MV-4-11 (cell line): ENCODE measurements at regions not wholly inside any gene's neighbourhood (a gene's known extent, or its start where the extent isn't known, plus 50 kb on each side); places are given as distances from the start of the nearest gene placed in this dataset.

Experiments used
- DNase-seq: peaks from one replicate; lab custom pipeline; 2025; lab: John Stamatoyannopoulos, UW

DNA sequence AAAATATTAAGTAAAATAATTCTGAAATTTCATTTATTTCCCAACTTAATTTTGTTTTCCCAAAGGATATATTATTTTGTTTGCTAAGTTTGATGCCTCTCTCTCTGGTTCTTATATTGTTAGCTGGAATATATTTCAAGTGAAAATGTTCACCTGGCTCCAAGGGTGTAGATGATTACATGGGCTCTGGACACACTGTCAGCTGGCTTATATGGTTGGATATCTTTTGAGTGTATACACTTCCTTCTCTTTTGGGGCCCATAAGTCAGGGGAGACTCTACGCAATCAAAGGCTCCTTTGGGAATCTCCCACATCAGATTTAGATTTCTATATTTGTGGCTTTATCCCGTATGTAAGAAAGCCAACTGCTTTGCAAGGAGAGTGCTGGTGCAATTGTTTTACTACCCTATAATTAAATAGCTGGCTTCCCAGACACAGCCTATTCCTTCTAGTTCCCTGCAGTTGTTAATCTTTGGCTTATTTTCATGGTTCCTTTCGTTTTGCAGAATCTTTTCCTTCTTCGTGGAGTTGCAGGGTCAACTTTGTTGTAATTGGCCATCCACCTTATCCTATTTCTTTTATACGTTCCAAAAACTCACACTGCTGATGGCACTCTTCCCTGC lies 225.7 kb downstream of the DPH6 start:
- no peak for DNase-seq

DNA sequence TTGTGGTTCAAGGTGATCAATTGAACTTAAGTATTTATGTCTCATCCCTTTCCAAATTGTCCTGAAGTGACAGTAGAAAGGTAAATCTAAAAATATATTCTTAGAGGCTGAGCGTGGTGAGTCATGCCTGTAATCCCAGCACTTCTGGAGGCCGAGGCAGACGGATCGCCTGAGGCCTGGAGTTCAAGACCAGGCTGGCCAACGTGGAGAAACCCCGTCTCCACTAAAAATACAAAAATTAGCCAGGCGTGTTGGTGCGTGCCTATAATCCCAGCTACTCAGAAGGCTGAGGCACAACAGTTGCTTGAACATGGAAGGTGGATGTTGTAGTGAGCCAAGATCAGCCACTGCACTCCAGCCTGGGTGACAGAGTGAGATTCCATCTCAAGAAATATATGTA lies 226.6 kb downstream of the DPH6 start:
- no peak for DNase-seq

DNA sequence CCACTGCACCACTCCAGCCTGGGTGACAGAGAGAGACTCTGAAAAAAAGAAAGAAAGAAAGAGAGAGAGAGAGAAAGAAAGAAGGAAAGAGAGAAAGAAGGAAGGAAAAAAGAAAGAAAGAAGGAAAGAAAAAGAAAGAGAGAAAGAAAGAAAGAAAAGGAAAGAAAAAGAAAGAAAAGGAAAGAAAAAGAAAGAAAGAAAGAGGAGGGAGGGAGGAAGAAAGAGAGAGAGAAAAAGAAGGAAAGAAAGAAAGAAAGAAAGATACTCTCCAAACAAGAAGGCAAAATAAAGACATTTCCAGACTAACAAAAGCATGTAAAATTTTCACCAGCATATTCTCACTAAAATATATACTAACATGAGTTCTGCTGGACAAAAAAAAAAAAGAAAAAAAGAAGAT lies 228.7 kb downstream of the DPH6 start:
- DNase-seq, result no peak

DNA sequence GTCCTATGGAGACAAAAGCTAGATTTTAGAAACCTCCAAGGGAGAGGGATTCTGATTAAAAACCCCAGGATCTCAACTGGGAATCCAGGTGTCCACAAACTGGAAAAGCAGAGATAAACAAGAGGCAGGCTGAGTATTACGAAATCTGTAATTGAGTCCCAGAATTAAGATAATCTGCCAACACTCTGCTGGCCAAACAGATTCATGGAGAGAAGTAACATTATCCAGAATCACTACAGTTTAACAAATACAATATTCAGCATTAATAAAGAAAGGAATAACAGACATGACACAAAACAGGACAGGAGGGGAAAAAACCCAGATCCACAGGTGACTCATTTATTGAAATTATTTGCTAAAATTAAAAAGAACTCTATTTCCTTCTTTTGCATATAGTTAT lies 227.2 kb upstream of the NANOGP8 start:
- no peak for DNase-seq

DNA sequence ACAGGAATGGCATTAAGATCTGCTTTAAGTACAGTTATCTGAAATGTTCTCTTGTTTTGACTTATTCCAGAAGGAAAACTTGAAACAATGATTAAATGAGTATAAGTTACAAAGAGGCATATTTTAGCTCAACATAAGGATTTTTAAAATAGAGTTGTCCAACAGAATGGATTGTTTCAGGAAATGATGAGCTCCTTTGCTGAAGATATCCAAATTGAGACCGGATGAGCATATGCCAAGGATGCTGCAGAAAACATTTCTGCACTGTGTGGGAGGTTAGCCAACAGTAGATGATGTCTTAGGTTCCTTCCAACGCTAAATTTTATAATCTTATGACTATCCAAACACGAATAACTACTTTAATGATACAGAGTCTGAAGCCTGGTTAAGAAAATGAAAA lies 226.5 kb upstream of the NANOGP8 start:
- no peak for DNase-seq

DNA sequence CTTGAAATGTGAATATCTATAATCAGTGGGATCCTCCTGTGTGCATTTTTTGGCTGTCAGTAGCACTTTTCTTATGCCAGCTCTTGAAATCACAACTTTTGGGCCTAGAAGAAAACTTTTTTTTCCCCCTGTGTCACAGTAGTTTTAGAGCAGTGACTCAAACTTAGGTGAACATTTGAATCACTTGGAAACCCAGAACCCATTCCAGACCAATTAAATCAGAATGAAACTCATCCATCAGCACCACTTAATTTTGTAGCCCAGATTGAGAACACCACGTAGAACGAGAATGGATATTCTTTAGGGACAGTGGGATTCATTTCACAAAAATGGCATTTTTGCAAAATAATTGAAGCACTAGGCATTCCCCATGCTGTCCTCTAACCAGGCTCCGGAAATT lies 224.8 kb upstream of the NANOGP8 start:
- no peak for DNase-seq

DNA sequence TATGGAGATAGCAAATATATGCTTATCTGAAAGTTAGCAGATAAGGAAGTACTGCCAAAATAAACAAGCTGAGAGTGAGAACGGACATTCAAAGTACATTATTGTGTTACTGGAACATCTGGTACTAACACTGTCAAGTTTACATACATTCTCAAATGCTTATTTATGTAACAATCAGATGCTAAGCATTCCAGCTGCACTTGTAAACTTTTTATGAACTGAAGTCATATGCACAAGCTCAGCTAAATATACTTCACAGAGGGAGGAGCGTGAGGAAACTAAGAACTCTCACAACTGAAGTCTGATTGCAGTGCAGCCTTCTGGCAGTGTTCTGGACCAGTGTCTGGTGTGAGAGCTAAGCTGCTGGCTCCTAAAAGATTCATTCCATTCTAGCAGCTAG lies 223.7 kb upstream of the NANOGP8 start:
- DNase-seq, result no peak

DNA sequence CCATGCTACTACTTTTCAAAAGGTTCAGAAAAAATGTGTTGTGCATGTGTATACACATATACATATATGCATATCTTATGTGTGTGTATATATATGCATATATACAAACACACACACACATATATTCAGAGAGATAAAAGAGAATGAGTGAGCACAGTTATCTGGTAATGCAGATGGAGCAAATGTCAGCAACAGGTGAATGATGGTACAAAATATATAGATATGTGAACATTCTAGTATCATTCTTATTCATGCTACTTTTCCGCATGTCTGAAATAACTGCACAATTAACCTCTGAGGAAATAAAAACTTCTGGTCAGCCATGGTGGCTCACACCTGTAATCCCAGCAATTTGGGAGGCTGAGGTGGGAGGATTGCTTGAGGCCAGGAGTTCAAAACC lies 222.6 kb upstream of the NANOGP8 start:
- DNase-seq, result no peak

DNA sequence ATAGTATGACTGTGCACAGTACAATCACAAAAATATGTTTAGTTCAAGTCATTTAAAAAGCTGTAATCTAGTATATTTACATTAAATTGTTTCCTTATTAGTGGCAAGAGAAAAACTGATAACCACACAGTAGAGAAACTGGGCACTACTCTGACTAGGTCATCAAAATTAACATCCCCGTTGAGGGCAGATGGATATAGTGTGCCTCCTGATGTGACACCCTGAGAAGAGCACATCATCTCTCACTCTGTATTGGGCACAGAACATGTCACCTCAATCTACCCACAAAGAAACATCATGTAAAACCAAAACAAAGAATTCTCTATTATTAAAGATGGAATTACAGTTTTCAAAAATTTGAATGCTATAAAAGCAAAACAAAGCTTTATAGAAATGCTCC lies 221.9 kb upstream of the NANOGP8 start:
- DNase-seq, result no peak

DNA sequence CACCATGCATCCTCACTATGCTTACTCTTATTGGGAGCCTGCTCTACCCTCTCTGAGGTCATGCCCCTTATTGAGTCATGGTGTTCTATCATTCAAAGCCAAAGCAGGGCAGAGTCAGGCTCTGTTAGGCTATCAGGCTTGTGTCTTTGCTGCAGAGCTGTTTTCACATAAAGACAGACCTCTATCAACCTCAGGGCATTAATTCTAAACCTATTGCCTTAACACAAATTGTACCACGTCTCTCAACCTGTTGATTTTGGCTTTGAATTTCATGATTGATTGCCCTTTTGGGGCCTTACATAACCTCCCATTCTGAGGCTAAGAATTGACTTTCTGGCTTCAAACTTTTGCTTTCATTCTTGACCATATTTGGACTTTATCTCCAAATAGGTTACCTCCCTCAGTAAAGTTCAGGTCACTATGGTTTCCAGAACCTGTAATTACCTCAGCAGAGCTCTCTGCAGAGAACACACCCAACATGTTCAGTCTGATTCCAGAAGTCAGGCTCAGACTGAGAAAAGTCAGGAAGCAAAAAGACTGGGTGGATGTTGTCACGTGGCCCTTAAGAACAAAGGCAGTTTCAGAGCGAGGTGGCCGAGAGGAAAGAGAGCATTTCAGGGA lies 221.4 kb upstream of the NANOGP8 start:
- DNase-seq, result no peak

DNA sequence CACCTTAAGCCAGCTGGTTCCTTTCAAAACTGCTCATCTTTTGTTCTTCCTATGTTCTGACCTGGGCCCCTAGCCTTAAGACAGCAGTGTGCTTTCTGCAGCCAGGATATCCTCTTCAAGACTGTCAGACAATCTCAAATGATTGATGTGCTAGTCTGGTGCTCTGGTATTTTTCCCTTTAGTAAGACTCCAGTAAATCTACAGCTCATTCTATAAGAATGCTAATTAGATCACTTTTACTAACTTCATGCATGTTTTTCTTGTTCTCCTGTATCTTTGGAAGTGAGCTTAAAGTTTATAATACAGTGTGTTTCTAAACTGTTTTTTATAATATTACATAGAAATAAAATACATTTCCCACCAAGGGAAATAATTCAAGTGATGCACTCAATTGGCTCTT lies 220.9 kb upstream of the NANOGP8 start:
- DNase-seq, result no peak

DNA sequence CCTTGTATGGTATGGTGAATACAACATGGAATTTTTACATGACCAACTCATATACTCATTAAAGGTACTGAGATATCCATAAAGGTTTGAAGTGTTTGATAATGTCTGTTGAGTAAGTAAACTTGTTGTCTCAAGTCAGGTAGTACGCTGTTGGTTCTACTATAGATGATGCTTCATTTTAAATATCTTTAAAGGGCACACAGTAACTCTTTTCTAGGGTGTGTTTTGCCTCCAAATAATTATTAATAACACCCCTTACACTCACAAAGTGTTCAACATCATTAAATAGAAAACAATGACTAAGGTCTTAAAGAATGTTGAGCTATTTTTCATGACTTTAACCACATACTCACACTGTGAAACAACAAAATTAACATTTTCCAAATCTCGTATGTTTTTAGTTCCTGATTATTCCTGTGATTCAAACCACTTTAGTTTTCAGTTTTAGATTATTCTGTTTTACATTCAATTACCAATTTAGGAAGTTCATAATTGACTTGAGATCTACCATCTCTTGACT lies 220.0 kb upstream of the NANOGP8 start:
- no peak for DNase-seq

DNA sequence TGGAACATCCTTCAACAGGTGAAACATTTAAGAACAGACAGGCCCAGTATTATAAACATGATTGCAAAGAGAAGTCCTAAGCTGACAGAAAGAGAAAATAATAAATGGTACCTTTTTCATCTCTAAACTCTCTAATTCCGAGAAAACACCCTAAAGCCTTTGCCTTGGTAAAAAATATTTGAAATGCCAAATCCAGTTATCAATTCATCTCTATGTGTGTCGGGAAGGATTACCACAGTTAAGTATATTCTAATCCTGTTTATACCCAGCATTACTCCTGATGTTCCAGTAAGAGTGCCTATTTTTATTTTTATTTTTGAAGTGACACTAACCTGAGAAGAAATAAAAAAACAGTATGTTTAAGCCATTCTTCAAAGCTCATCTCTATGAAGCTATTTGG lies 219.3 kb upstream of the NANOGP8 start:
- DNase-seq, result no peak

DNA sequence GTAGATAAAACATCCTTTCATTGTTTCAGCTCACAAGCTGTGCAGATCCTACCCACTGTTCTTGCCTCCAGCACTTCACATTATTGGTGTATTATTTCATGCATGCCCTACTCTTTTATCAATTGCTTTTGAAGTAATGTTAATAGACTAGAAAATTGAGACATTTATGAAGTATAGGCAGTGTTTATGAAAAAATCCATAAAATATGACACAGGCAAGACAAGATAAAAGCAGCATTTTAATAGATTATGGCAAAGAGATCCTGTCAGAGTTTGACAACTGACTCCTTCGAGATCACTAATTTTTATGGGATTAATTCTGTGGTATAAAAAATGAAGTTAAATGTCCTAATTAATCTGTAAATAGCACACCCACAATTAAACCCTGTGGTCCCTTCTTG lies 217.2 kb upstream of the NANOGP8 start:
- no peak for DNase-seq

DNA sequence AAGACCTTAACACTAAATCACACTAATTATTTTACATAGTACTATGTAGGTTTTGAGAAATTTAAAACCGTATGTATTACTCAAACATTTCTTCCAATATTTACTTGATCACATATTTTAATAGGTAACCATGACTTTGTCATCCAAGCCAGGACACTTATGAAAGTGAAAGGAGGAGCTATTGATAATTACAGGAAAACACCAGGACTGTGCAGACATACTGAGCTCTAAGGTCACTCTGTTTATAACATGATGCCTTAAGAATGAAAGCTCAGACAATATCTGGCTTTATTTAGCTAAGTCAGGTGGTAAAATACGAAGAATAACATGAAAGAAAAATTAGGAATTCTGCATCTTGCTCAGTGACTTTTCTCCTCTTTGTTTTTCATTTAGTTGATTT lies 216.0 kb upstream of the NANOGP8 start:
- no peak for DNase-seq

DNA sequence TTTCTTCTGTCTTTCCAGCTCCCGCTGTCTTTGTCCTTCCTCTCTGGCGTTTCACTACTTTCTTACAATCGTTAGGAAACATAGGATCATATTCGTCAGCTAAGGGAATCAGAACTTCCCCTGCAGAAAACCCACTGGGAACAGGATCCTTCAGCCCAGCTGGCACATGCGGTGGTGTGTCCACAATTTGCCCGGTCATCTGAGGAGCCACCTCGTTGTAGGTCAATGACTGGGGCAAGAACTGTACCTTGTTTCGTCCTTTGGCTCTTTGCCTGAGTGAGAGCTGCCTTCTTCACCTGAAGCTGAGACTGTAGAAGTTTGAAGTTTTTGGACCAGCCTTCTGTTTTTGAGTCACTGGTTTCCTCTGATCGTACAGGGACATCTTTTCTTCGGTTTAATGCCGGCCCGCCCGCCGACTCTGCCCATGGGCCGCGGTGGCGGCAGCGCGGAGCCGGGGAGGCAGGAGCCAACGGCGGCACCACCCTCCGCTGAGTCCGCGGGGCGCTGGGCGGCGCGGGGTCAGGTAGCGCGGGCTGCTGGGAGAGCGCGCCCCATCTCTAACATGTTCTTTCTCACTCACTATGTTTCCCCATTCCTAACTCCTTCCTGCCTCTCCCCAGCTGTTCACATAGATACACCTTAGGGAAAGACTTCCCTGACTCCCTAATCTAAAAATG lies 214.1 kb upstream of the NANOGP8 start:
- DNase-seq, result no peak

DNA sequence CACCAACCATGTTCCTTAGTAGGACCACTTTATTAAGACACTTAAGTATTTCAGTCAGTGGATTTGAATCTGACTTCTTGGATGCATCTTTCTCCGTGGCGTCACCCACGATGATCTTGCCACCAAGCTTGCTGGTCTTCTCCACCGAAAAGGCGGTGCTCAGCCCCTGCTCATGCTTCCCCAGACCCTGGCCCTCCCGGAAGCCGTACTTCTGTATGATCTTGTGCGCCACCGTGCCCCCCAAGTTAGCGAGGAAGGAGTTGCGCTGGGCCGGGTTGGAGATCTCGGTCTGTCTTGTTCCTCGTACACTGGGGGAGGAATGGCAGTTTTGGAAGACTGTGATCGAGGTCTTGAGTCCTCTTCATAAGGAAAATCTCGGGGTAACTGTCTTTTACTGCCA lies 213.4 kb upstream of the NANOGP8 start:
- no peak for DNase-seq

DNA sequence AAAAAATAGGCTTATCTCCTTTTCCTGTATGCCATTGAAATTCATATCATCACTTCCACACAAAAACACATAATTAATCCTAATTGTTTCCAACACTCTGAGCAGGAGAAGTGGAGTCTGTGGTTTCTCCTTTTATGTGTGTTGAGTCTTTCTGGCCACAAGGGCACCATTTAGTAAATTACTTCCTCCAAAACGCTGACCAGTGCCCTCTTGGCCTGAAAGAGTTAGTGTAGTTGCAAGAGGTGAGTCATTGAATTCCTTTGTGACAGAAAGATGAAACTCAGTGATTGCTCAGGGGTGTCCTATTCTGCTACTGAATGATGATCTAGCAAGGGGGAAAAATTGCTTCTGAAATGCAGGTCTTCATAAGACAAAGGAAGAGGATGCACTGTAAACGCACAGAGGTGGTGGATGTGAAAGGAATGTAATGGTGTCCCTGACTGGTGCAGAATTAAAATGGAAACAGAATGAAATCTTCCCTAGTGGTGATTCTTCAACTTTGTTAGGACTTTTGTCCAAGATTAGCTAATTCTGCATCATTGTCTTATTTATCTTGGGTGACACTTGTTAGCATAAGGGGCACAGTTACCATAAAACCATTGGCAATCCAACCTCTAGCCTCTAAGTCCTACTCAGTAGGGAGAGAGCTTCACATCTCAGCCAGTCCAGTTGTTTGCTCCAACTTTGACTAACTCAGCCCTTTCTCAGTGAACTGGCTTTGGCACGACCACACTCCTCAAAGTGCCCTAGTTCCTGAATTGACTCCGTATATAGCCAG lies 208.4 kb upstream of the NANOGP8 start:
- DNase-seq, result peak; percentile 64

DNA sequence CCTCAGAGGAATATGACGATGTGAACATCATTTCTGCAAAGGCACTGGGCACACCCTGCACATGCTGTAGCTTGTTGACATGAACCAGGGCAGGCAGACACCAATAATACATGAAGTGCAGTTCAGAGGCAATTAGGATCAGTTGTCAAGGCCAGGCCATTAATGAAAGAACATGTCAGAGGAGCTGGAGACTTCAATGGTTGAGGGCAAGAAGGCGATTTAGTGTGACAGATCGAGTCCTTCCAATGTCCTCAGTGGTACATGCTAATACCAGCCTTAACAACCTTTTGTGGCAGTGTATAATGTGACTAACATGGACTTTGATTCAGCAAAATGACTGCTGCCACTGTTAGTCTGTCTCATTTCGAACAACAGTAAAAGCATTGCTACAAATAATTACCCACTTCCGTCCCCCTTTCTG lies 205.2 kb upstream of the NANOGP8 start:
- DNase-seq, result no peak

DNA sequence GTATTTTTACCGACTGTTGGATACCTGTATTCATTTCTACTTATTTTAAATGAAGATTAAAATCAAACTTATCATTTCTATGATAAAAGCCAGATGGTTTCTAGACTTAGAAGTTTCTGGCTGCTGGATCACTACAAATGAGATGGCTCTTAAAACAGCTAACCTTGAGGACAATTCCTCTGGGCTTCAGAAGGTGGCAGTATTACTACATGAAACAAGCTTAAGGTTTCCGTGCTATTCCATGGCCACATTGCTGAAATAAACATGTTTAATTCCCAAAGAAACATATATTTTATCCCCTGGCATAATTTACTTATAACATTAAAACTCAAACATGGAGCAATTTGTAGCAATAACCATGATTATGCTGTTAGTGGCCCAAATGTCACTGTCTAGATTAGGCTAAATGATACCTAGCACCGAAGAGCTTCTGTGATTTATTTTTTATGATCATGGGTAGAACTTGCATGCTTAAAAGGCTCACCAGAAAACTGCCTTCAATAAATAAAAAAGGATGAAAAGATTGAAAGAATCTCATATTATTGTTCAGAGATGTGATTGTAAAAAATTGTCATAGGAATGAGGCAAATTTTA lies 204.0 kb upstream of the NANOGP8 start:
- DNase-seq, result peak; percentile 15

DNA sequence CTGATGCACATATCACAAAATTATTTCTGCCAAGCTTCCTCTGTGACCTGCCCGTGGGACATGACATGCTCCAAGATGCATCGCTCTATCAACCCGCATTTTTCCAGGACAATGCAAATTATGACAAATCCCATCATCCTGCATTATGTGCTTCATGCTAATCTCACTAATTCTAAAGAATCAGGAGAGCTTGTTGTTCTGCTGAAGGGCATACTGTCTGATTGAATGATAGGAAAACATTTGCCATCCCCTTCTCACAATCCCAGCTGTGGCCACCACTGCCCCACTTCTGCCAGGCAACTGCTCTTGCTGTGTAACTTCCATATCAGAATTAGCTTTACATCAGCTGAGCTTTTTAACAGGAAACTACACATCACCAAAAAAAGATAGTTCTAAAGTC lies 203.5 kb upstream of the NANOGP8 start:
- DNase-seq, result no peak

DNA sequence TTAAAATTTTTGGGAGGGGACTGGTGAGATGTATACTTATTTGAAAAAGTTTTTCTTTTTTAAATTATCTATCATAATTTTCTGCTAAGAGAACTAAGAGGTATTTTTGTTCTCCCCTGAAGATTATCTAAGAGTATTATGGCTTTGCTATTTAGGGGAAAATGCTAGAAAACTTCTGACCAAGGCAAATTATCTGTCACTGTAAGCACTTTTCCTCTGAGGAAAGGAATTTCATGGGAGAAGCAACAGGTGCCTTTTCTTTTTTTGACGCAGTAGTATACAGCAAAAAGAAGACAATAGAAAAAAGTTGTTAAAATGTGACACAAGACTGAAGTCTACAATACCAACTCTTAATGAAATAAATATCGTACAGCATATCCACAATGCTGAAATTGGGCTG lies 201.6 kb upstream of the NANOGP8 start:
- DNase-seq, result no peak
